A673 (cell line): ENCODE measurements at regions not wholly inside any gene's neighbourhood (a gene's known extent, or its start where the extent isn't known, plus 50 kb on each side); places are given as distances from the start of the nearest gene placed in this dataset.

Experiments used
- EZH2 ChIP-seq: fragments of 200-600 bp; sonication (generic); IDR thresholded peaks from 2 replicates; pipeline ENCODE4 v1.6.1; 2017; ENCODE audit warnings: borderline replicate concordance, low read depth, mild to moderate bottlenecking, mixed read lengths, antibody characterized with exemption, low read length; ENCODE audit not compliant: poor library complexity, severe bottlenecking
- TF ChIP-seq, protein P1 (sequence below): fragments of 300-800, 200-600 bp; sonication (generic); conservative IDR thresholded peaks from 2 replicates; pipeline ENCODE4 v1.5.1; 2017; ENCODE audit warnings: low read depth, mild to moderate bottlenecking, antibody characterized with exemption, low read length, moderate library complexity, mixed read lengths

- TF ChIP-seq, protein P1, sequence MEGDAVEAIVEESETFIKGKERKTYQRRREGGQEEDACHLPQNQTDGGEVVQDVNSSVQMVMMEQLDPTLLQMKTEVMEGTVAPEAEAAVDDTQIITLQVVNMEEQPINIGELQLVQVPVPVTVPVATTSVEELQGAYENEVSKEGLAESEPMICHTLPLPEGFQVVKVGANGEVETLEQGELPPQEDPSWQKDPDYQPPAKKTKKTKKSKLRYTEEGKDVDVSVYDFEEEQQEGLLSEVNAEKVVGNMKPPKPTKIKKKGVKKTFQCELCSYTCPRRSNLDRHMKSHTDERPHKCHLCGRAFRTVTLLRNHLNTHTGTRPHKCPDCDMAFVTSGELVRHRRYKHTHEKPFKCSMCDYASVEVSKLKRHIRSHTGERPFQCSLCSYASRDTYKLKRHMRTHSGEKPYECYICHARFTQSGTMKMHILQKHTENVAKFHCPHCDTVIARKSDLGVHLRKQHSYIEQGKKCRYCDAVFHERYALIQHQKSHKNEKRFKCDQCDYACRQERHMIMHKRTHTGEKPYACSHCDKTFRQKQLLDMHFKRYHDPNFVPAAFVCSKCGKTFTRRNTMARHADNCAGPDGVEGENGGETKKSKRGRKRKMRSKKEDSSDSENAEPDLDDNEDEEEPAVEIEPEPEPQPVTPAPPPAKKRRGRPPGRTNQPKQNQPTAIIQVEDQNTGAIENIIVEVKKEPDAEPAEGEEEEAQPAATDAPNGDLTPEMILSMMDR: no peak
- no peak for TF ChIP-seq EZH2
Measured at GRCh38 chrX:45761920-45762319, 561.2 kb upstream of the DIPK2B start.
